NCI-H748 treated with DMSO at 0.1 percent for 48 hours (cell line): ENCODE measurements at regions not wholly inside any gene's neighbourhood (a gene's known extent, or its start where the extent isn't known, plus 50 kb on each side); places are given as distances from the start of the nearest gene placed in this dataset.
"Not testable (repeated sequence)": the region's sequence is repeated elsewhere in the genome, so short reads cannot be mapped to it uniquely, and the experiment has no call there.

Experiments
- DNase-seq: peaks from one replicate; lab custom pipeline; 2025; lab: John Stamatoyannopoulos, UW

DNA sequence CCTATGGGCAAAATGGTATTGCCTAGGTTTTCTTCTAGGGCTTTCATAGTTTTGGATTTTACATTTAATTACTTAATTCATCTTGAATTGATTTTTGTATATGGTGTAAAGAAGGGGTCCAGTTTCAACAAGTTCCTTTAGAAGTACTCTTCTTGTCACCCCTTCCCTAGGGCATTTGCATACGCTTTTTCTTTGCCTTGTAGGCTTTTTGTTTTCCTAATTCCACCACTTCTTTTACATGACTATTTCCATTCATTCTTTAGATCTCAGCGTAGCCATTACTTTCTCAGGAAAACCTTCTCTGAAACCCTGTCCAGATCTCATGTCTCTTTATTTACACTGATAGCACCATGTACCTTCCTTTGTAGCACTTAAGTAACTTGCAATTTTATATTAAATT, 648.6 kb downstream of the XPNPEP1 start:
- no peak for DNase-seq

DNA sequence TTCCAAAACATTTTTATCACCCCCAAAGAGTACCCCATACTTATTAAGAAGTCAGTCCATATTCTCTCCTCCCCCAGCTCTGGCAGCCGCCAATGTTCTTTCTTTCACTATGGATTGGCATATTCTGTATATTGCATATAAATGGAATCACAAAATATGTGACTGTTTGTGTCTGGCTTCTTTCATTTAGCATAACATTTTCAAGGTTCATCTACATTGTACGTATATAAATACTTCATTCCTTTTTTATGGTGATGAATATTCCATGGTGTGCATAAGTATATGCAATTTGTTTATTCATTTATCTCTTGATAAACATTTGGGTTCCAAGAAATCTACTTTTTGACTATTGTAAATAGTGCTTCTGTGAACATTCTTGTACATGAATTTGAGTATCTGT, 653.1 kb downstream of the XPNPEP1 start:
- no peak for DNase-seq

GRCh38 chr10:109264004-109264403, 659.3 kb downstream of the XPNPEP1 start:
- no peak for DNase-seq

- DNase-seq = no peak
Measured at GRCh38 chr10:109261231-109261630, 662.1 kb downstream of the XPNPEP1 start.

- DNase-seq = no peak
Measured at GRCh38 chr10:109259293-109259692, 664.0 kb downstream of the XPNPEP1 start.

- DNase-seq = no peak
Measured at GRCh38 chr10:109253306-109253705, 670.0 kb downstream of the XPNPEP1 start.

GRCh38 chr10:109250152-109250551, 673.2 kb downstream of the XPNPEP1 start:
- DNase-seq = no peak

GRCh38 chr10:109247814-109248213, 675.5 kb downstream of the XPNPEP1 start:
- no peak for DNase-seq

- DNase-seq = no peak
Measured at GRCh38 chr10:109245821-109246220, 677.5 kb downstream of the XPNPEP1 start.

- no peak for DNase-seq
Measured at GRCh38 chr10:109239371-109239770, 683.9 kb downstream of the XPNPEP1 start.

GRCh38 chr10:109237682-109238081, 685.6 kb downstream of the XPNPEP1 start:
- DNase-seq = no peak

DNA sequence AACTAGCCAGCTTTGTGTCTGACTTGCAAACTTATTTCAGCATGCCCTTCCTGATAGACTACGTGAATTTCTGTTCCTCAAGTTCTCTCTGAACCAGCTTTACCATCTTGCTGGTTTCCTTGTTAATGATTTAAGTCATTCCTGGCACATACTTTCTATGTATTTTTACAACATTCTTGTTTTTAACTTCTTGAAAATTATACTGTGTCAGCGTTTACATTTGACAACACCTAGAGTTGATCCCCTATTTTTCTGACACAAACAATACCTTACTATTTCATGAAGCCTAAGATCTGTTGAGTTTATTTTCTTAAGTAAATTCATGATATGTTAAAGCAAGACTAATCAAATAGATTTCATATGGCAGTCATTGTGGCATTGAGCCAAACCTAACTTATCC, 686.3 kb downstream of the XPNPEP1 start:
- no peak for DNase-seq

DNA sequence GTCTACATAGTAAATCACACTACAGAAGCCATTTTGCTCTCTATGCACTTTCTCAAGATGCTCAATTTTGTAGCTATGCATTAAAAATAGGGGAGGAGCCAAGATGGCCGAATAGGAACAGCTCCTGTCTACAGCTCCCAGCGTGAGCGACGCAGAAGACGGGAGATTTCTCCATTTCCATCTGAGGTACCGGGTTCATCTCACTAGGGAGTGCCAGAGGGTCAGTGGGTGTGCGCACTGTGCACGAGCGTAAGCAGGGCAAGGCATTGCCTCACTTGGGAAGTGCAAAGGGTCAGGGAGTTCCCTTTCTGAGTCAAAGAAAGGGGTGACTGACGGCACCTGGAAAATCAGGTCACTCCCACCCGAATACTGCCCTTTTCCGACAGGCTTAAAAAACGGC, 699.8 kb downstream of the XPNPEP1 start:
- DNase-seq = not testable (repeated sequence)

- DNase-seq = no peak
Measured at GRCh38 chr10:109219935-109220605, 703.2 kb downstream of the XPNPEP1 start.

GRCh38 chr10:109218207-109218606, 705.1 kb downstream of the XPNPEP1 start:
- no peak for DNase-seq

- DNase-seq = no peak
Measured at GRCh38 chr10:109215291-109216075, 707.8 kb downstream of the XPNPEP1 start.

DNA sequence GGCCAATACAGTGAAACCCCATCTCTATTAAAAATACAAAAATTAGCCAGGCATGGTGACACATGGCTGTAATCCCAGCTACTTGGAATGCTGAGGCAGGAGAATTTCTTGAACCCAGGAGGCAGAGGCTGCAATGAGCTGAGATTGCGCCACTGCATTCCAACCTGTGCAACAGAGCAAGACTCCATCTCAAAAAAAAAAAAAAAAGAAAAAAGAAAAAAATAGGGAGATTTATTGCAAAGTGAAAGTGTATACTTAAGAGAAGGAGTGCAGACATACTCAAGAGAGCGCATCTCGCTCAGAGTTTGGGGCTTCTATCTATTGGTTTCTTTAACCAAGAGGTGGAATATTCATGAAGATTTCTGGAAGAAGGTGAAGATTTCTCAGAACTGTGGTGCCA, 708.4 kb downstream of the XPNPEP1 start:
- DNase-seq = not testable (repeated sequence)

- DNase-seq = no peak
Measured at GRCh38 chr10:109207361-109207760, 716.0 kb downstream of the XPNPEP1 start.

DNA sequence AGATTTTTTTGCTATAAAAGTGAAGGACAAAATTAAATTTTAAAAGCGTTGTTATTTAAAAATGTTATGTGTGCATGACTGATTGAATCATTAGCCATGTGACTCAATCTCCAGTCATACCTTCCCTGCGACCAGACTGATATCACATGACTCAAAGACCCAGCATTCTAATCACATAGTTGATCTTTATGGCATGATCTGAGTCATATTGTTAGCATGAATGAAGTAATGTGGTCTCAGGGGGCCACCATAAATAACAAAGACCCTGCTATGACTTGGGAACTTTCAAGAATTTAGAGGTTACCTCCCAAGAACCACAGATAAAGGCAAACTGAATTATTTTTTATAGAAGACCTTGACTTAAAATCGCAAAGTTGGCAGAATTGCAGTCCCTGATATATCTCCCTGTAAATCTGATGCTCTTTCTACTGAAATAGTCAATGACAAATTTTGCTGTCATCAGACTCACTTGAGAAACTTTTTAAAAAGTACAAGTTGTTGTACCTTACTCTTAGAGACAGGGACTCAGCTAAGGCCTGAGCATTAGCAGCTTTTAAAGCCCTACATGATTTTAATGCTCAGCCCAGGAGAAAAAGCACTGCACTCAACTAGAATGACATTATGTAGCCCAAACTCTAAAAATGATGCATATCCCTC, 717.3 kb downstream of the XPNPEP1 start:
- DNase-seq = no peak

DNA sequence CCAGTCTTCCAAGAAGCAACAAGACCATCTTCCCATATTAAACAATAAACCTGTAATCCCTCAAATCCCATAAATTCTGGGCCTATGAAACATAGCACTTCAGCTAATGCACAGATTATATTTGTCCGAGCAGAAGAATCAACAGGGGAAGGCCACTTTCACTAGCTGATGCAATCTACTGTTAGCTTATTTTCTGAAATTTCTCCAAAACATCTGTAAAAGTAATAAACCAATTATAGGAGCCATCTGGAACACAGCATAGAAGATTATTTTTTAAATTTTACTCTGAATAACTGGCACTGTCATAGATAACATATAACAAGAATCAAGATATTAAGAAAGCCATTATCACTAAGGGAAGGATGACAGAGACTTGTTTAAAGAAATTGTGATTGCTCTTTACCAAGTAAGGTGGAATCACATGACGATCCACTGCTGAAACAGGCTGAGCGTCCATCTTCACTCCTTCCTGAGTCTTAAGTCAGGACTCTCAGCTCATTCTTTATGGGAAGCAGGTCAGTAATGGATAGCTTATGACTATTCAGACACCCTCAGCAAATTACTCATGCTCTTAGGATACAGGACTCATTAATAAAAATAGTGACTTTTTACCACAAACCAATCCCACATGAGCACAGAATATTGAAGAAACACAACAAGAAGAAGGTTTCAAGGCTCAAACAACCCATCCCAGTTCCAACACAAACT, 719.5 kb downstream of the XPNPEP1 start:
- DNase-seq = no peak

DNA sequence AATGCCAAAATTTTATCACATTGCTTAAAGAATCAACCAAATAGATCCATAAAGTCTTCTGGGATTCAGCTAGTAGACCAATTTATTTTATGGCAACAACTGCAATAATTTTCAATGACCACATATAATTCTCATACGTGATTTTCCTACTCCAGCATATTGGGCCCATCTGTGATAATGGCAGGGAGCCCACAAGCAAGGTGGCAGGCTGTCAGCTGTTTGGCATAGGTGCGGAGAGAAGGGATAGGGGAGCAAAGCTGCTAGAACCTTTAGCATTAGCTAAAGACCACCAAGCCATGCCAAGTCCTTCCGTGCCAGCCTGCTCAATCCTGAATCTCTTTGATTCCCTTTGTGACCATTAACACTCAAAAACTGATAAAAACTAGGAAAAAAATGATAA, 721.2 kb downstream of the XPNPEP1 start:
- no peak for DNase-seq

- DNase-seq = no peak
Measured at GRCh38 chr10:109200646-109201045, 722.7 kb downstream of the XPNPEP1 start.
